Loucy (cell line): ENCODE measurements at regions not wholly inside any gene's neighbourhood (a gene's known extent, or its start where the extent isn't known, plus 50 kb on each side); places are given as distances from the start of the nearest gene placed in this dataset.

Experiments
- H2AFZ ChIP-seq: fragments of 200-600 bp; sonication (generic); 2 replicates; pipeline ENCODE4 v1.6.0; 2016; ENCODE audit warnings: antibody characterized with exemption, mild to moderate bottlenecking, low read length, moderate library complexity
- H3F3A ChIP-seq: fragments of 200-600 bp; 2 replicates; pipeline ENCODE4 v1.6.0; 2016; ENCODE audit warnings: antibody characterized with exemption, low read depth, mild to moderate bottlenecking
- H3K27me3 ChIP-seq: fragments of 200-600 bp; sonication (generic); 2 replicates; pipeline ENCODE4 v1.6.1; 2014; ENCODE audit warnings: low read length, mild to moderate bottlenecking; ENCODE audit not compliant: insufficient read depth, poor library complexity, severe bottlenecking
- H3K36me3 ChIP-seq: fragments of 200-600 bp; sonication (generic); 2 replicates; pipeline ENCODE4 v1.6.1; 2016; ENCODE audit warnings: low read length; ENCODE audit not compliant: insufficient read depth
- H3K4me1 ChIP-seq: fragments of 200-600 bp; sonication (generic); 2 replicates; pipeline ENCODE4 v1.5.1; 2014; ENCODE audit warnings: low read length, mild to moderate bottlenecking; ENCODE audit not compliant: insufficient read depth, poor library complexity, severe bottlenecking
- H3K4me2 ChIP-seq: fragments of 200-600 bp; sonication (generic); 2 replicates; pipeline ENCODE4 v1.6.0; 2014; ENCODE audit warnings: antibody characterized with exemption, low read length, low read depth, mild to moderate bottlenecking; ENCODE audit not compliant: poor library complexity, severe bottlenecking
- H3K4me3 ChIP-seq: fragments of 200-600 bp; sonication (generic); 2 replicates; pipeline ENCODE4 v1.5.1; 2014; ENCODE audit warnings: low read length, mild to moderate bottlenecking, mixed read lengths; ENCODE audit not compliant: poor library complexity, severe bottlenecking
- H3K79me2 ChIP-seq: fragments of 200-600 bp; sonication (generic); 2 replicates; pipeline ENCODE4 v1.6.1; 2014; ENCODE audit warnings: low read length; ENCODE audit not compliant: insufficient read depth
- H3K9ac ChIP-seq: fragments of 200-600 bp; sonication (generic); 2 replicates; pipeline ENCODE4 v1.6.0; 2014; ENCODE audit warnings: mild to moderate bottlenecking, low read depth, low read length, moderate library complexity; ENCODE audit not compliant: poor library complexity, severe bottlenecking
- H3K9me2 ChIP-seq: fragments of 200-600 bp; sonication (generic); replicated peaks from 2 replicates; pipeline ENCODE4 v1.6.1; 2016; ENCODE audit warnings: low read depth, low read length, mixed read lengths
- H3K9me3 ChIP-seq: fragments of 200-600 bp; sonication (generic); 2 replicates; pipeline ENCODE4 v1.6.1; 2014; ENCODE audit warnings: mild to moderate bottlenecking, antibody characterized with exemption, low read length, low read depth; ENCODE audit not compliant: insufficient read depth
- H4K20me1 ChIP-seq: fragments of 200-600 bp; sonication (generic); 2 replicates; pipeline ENCODE4 v1.6.0; 2014; ENCODE audit warnings: antibody characterized with exemption, low read length, mild to moderate bottlenecking; ENCODE audit not compliant: insufficient read depth, poor library complexity, severe bottlenecking
- EZH2phosphoT487 ChIP-seq: fragments of 200-600 bp; IDR thresholded peaks from 2 replicates; pipeline ENCODE4 v1.6.1; 2018; ENCODE audit warnings: antibody characterized with exemption, mild to moderate bottlenecking, moderate library complexity, borderline replicate concordance
- TF ChIP-seq, protein P1 (sequence below): fragments of 200-600 bp; sonication (generic); conservative IDR thresholded peaks from 2 replicates; pipeline ENCODE4 v1.5.1; 2014; ENCODE audit warnings: mild to moderate bottlenecking, antibody characterized with exemption, low read length

GRCh38 chr11:95495706-95496105, 264.7 kb upstream of the SESN3 start:
- no peak overlapping the region for H3K9ac ChIP-seq
- H3K9me2 ChIP-seq = no peaks in the 10 kb centered on the region
- no peaks in the 10 kb centered on the region for H3F3A ChIP-seq
- no peak overlapping the region for H3K4me2 ChIP-seq
- H3K4me3 ChIP-seq = no peak overlapping the region
- H2AFZ ChIP-seq = no peak overlapping the region
- no peaks in the 10 kb centered on the region for H3K36me3 ChIP-seq
- no peaks in the 10 kb centered on the region for H3K4me1 ChIP-seq
- H3K79me2 ChIP-seq = no peaks in the 10 kb centered on the region
- H3K9me3 ChIP-seq = 0 out of 2 replicates have a peak, but pooled peaks cover 2% of the 10 kb centered on the region
- H3K27me3 ChIP-seq = no peaks in the 10 kb centered on the region
- TF ChIP-seq, protein P1, sequence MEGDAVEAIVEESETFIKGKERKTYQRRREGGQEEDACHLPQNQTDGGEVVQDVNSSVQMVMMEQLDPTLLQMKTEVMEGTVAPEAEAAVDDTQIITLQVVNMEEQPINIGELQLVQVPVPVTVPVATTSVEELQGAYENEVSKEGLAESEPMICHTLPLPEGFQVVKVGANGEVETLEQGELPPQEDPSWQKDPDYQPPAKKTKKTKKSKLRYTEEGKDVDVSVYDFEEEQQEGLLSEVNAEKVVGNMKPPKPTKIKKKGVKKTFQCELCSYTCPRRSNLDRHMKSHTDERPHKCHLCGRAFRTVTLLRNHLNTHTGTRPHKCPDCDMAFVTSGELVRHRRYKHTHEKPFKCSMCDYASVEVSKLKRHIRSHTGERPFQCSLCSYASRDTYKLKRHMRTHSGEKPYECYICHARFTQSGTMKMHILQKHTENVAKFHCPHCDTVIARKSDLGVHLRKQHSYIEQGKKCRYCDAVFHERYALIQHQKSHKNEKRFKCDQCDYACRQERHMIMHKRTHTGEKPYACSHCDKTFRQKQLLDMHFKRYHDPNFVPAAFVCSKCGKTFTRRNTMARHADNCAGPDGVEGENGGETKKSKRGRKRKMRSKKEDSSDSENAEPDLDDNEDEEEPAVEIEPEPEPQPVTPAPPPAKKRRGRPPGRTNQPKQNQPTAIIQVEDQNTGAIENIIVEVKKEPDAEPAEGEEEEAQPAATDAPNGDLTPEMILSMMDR = no peak
- TF ChIP-seq EZH2phosphoT487 = no peak
- H4K20me1 ChIP-seq = no peaks in the 10 kb centered on the region

GRCh38 chr11:95494856-95495255, 263.9 kb upstream of the SESN3 start:
- Histone ChIP-seq H3K9ac (no peak overlapping the region), H3K4me2 (no peak overlapping the region), H2AFZ (no peak overlapping the region), H3K27me3 (no peaks in the 10 kb centered on the region), H3K36me3 (no peaks in the 10 kb centered on the region), H3F3A (no peaks in the 10 kb centered on the region), H4K20me1 (no peaks in the 10 kb centered on the region), H3K9me3 (0 out of 2 replicates have a peak, but pooled peaks cover 4% of the 10 kb centered on the region), H3K79me2 (no peaks in the 10 kb centered on the region), H3K4me3 (no peak overlapping the region), H3K9me2 (no peaks in the 10 kb centered on the region), H3K4me1 (no peaks in the 10 kb centered on the region)
- no peak for TF ChIP-seq EZH2phosphoT487
- TF ChIP-seq, protein P1 = no peak

GRCh38 chr11:95494167-95494566, 263.2 kb upstream of the SESN3 start:
- H2AFZ ChIP-seq = no peak overlapping the region
- H4K20me1 ChIP-seq = no peaks in the 10 kb centered on the region
- H3K9ac ChIP-seq = no peak overlapping the region
- H3K4me1 ChIP-seq = no peaks in the 10 kb centered on the region
- no peaks in the 10 kb centered on the region for H3K27me3 ChIP-seq
- TF ChIP-seq, protein P1 = no peak
- TF ChIP-seq EZH2phosphoT487 = no peak
- H3K9me3 ChIP-seq = 0 out of 2 replicates have a peak, but pooled peaks cover 4% of the 10 kb centered on the region
- H3K4me2 ChIP-seq = no peak overlapping the region
- no peaks in the 10 kb centered on the region for H3K79me2 ChIP-seq
- H3K9me2 ChIP-seq = no peaks in the 10 kb centered on the region
- H3K4me3 ChIP-seq = no peak overlapping the region
- no peaks in the 10 kb centered on the region for H3F3A ChIP-seq
- no peaks in the 10 kb centered on the region for H3K36me3 ChIP-seq
